ENCODE measurements at regions not wholly inside any gene's neighbourhood (a gene's known extent, or its start where the extent isn't known, plus 50 kb on each side); places are given as distances from the start of the nearest gene placed in this dataset.

DNA sequence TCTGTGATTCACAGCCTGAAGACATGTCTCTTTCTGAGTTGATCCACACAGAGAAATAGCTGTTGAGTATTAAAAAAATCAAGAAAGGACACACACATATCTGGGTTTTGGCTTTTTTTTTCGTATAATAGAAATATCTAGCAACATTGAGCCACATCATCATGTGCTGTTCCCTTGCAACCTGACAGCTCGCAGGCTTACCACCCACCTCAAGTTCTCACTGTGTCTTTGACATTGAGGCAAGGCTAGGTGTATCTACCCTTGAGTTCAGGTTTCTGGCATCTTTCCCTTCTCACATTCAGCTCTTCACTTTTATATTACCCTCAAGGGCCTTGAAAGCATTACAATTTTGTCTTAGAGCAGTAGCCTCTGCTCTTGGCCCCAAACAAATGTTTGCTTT, 490.3 kb upstream of the KIRREL3 start:
- DNase-seq (ENCODE audit: low read depth) = no peak

DNA sequence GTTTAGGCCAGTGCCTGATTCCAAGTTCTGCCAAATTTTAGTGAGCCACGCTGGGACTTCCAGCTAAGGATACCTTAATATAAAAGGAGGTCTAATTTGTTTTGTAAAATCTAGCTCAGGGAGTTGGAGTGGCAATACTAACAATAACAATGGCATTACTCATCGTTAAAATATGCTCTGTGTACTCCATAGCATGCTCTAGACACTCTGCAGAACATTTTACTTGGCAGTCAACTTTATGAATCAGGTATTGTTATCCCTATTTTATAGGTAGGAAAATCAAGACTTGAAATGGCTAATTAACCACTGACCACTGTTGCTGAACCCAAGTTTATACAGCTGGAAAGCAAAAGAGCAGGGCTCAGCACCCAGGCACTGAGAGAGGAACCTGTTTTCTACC, 485.0 kb upstream of the KIRREL3 start:
- no peak for DNase-seq (ENCODE audit: low read depth)

DNA sequence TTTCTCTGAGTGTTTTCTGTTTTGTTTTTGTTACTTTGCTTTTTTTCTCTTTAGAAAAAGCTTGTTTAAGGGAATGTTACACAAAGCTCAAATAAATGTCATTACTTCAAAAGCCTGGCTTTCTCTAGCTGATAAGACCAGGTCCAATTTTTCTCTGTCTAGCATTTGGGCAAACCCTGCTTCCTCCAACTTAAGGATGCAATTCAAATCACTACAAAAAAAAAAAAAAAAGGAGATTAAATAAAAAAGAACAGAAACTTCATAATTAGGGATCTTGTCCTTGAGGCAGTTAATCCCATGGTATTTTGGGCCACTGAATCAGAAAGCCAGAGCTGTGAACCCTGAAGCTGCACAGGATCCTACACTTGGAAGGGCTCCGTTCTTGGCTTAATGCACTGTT, 480.8 kb upstream of the KIRREL3 start:
- DNase-seq (ENCODE audit: low read depth) = no peak

DNA sequence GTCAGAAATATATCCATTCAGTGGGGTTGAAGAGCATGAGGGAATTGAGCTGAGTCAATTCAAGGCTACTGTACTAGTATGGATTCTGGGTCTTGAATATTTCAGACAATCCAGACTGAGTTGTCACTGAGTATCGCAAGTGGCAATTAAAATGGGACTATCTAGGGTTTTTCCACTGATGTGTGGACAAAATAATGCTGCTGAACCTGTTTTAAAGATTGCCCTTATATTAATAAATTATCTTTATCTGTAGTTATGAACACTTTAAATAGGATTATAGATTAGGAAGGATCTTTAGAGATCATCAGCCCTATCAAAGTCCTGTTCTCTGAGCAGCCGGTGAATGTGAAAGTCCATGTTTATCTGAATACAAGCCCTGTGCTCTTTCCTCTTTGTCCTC, 478.3 kb upstream of the KIRREL3 start:
- no peak for DNase-seq (ENCODE audit: low read depth)

DNA sequence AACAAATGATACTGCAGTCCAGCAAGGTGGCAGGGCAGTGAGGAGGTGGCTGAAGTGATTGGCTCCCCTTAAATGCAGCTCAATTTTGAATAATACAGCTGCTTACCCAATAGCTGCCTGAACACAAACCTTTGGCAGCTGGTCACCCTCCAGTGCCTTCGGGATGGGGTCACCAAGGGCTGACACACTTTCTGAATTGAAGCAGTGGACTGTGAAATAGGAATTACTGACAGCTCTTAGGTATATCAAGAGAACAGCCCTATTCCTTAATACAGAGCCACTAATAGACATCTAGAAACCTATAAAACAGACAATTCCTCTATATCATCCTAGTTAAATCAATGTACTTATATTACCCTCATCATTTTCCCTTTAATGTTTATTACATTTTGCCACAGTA, 474.2 kb upstream of the KIRREL3 start:
- DNase-seq (ENCODE audit: low read depth) = no peak

DNA sequence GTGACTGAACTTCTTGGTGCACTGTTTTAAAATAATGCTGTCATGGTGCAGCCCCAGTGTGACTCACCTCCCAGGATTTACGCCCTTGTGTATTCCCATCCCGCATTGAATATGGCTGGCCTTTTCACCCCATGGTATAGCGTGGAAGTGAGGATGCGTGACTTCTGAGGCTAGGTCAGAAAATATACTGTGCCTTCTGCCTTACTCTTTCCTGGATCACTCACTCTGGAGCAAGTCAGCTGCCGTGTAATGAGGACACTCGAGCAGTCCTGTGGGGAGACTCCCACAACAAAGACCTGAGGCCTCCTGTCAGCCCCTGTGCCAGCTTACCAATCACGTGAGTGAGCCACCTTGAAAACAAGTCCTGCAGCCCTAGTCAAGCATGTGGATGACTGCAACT, 471.9 kb upstream of the KIRREL3 start:
- no peak for DNase-seq (ENCODE audit: low read depth)

DNA sequence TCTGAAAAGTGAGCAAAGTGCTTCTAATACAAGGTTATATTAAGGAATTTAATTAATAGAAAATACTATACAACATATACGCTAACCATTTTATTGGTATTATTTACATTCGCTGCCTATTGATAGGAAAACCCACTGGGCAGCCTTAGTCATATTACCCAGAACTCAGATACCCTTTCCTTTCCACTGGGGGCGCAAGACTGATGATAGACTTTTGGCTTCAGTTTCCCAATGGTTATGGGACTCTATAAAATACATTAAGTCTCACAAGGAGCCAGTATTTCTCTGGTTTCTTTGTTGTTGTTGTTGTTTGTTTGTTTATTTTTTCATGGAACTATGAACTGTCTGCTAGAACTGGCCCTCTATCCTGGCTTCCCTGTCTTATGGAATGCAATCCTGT, 471.1 kb upstream of the KIRREL3 start:
- DNase-seq (ENCODE audit: low read depth) = no peak

DNA sequence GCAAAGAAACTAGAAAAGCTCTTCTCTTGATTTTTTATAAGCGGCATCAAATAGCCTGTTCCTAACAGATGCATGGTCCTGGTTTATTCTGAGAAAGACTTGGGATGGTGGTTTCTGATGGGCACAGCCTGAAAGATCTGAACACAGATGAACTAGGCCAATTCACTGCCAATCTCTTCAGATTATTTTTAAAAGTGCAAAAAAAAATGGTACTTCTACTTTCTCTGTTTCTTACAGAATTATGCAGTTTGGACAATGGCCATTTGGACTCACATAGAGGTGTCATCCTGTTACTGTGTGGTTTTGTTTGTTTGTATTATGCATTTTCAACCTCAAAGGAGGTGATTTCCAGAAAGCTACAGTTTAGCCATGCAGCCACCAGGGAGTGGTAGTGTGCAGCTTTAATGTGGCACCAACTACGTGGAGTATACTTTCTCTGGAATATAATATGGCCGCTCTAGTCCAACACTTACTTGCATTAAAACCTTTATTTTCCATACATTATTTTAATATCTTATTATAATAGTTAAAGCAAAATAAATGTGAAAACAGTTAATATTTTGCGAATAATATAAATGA, 469.8 kb upstream of the KIRREL3 start:
- DNase-seq (ENCODE audit: low read depth) = no peak

DNA sequence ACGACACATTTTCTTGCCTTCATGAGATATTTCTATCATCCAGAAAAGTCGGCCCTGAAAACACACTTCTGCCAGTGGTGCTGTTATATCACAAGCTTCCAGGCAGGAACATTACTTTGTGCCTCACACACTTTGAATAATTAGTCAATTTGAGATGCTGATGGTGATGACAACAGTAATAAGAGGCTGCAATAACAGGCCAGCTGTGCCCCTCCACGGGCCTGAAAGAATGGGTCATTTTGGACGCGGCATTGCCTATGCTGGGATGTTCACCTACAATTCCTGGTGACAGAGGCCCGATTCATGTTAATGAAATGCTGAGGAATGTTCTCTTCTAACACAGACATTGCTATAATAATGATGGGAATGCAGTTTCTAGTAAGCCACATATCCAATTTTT, 463.8 kb upstream of the KIRREL3 start:
- DNase-seq (ENCODE audit: low read depth) = no peak

DNA sequence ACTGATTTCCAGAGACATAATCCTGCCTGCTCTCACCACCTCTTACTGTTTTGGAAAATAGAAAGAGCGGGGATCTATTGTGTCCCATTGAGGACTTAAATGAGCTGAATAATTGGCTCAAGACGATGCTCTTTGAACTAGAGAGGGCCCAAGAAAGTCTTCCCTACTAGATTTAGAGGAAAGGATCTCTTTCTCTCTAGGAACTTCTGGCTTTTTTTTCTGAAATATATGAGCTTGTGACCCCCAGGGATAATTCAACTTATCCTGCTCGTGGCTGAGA, 461.4 kb upstream of the KIRREL3 start:
- DNase-seq (ENCODE audit: low read depth) = no peak

DNA sequence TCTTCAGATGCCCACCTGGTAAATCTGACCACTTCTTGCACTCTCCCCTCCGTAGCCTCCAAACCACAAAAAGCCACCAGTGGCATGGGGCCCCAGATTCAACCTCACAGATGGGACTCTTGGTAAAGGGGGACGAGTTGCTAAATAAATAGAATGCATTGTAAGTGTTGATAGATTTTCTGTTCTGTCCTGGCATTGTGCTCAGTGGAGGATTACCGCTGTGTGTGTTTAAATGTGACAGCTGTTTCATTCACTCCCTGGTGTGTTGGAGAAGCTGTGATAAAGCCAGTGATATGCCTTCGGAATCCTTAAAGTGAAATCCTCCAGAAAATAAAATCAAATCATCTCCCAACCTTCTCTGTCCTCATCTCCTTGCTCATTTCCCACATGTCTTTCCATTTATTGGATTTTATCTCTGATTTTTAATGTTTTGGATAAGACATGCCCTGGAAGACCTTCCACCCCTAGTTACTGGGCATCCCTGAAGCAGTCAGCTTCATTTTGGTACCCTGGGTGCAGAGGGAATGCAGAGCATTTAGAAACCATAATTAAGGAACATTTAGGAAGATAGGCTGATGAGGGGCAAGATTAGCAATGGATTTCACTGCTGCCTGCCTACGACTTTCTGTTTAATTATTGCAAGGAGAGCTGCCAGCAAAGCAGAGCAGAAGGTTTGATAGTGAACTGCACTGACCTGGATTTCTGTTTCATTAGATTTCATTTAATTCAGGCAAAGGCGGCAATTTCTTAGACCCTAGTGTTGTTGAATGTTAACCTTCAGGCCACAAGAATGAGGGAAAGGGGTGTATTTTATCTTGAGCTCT, 460.9 kb upstream of the KIRREL3 start:
- no peak for DNase-seq (ENCODE audit: low read depth)

DNA sequence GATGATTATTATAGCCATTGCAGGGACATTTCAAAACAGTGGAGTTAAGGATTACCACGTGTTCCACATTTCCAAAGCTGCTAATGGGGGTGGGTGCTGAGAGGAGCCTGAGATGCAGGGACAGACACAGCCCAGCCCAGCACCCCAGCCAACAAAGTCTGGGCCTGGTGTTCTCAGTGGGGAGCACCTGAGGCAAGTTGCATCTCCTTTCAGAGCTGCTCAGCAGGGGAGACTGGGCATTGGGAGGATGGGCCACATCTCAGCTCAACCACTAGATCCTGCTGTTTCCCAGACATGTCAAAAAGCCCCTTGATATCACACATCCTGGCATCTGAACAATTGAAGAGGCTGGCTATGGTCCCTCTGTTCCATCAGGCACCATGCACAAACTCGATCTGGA, 458.0 kb upstream of the KIRREL3 start:
- no peak for DNase-seq (ENCODE audit: low read depth)

DNA sequence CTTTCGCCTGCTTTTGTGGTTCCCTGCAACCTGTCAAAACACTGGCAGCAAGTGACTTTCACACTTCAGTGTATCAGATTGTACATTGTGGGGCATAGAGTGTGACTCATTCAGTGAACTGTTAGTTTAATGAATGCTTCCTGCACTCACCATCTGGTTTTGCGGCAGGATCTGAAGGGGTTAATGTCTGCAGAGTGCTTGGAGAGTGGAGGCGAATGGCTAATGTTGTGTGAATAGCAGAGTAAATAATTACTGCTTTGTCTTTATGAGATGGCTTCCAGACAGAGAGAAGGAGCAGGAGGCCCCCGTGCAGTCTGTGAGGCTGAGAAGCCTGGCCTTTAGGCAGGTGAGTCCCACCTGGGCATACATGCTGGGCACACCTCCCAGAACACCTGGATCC, 454.3 kb upstream of the KIRREL3 start:
- DNase-seq (ENCODE audit: low read depth) = no peak

DNA sequence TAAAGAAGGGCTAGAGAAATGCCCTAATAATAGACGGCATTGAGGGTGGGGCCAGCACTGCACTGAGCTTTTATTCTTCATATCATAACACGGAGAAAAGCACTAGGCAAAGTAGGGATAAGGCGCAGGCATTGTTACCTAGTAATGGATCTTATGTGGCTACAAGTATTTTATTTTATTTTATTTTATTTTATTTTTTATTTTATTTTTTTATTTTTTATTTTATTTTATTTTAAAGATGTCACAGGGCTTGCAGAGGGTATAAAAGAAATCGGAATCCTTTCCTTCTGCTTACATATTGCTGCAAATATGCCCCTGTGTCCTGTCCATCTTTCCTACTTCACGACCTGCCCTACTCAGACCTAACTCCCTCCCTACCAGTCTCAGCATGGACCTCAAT, 452.0 kb upstream of the KIRREL3 start:
- DNase-seq (ENCODE audit: low read depth) = no peak

DNA sequence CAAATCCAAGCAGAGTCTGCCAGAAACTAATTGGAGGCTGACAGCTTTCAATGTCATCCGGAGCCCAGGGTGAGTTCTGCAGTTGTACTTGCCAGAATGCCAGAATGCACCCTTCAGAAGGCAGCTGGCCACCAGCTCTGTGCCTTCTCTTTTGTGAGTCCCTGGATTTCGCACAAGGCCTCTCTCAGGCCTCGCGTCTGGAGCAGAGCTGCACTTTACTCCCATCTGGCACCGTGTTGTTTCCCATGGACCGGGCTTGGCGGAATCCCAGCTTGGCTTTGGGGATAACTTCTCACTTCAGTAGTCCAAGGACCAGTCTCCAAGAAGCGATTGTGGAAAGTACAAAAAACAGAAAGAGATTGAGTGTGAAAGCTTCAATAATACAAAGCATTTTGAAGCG, 451.3 kb upstream of the KIRREL3 start:
- DNase-seq (ENCODE audit: low read depth) = no peak

DNA sequence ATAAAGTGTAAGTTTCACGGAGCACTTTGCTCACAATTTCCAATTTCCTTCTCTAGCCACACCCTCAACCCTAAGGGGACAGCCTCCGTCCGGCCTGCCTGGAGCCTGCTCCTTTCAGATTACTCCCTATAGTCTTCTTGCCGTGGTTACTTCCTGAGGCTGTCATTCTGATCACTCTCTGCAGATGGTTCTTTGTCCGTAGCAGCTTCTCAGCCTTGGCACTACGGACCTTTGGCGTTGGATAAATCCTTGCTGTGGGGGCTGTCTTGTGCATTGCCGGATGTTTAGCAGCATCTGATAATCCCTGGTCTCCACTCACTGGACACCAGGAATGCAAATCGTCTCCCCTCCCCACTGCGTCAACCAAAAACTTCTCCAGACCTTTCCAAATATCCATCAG, 447.5 kb upstream of the KIRREL3 start:
- DNase-seq (ENCODE audit: low read depth) = no peak

DNA sequence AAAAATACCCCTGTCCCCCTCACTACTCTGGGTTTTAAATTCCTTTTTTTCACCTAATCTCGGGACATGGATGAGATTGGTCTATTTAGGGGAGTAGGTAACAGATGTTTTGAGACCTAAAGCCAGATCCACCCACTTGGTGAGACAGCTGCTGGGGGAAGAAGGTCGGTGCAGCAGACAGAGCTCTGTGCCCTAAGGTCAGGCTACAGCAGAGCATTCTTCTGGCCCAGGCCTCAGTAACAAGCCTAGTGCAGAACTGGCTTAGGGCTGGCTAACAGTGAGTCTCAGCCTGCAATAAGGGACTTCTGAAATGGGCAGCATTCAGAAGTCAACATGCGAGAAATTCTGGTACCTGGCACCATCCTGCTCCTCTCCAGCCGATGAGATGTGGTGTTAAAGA, 444.9 kb upstream of the KIRREL3 start:
- DNase-seq (ENCODE audit: low read depth) = no peak

DNA sequence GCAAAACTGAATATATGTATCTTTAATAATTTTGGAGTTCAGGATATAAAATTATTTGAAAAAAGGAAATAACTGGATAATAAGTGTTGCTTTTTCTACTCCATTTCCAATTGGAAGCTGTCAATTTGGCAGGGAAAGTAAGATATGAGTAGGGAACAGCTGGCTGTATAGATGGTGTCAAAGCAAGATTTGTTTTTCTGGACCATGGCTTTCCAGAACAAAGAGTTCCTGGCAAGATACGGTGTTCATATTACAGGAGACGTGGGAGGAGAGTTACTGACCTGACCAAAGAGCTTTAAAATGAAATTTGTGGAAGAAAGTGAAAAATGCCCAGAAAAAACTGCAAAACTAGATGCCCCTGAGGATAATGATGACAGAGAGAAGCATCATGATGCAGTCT, 442.7 kb upstream of the KIRREL3 start:
- no peak for DNase-seq (ENCODE audit: low read depth)

DNA sequence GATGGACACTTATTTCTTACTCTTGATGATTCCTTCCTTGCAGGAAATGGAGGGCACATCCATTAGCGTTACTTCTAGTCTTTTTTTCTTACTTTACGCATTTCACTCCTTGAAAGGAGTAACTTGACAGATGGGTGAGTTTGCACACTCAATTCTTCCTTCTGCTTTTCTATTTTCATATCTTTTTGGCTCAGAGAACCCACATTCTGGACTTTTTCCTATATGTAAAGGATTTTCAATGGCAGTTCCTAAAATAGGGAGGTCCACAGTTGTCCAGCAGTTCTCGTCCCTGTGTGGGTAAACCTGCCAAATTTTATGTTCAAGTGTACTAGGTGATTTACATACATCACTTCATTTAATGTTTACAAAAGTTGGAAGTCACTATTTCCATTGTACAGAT, 440.0 kb upstream of the KIRREL3 start:
- no peak for DNase-seq (ENCODE audit: low read depth)

DNA sequence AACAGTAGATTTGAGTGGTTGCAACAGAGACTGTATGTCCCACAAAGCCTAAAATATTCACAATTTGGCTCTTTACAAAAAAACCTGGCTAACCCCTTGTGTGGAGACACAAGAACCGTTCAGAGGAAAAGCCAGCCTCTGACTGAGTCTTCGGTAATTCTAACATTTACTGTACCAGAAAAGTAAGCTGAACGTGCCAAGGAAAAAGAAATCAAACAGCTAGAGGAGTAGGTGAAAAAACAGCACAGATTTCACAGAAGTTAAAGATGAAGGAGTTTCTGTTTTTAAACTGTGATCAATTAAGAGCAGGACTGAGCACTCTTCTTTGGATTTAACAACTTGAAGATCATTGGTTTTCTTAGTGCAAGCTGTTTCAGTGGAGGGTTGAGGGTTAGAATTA, 424.7 kb upstream of the KIRREL3 start:
- no peak for DNase-seq (ENCODE audit: low read depth)

DNA sequence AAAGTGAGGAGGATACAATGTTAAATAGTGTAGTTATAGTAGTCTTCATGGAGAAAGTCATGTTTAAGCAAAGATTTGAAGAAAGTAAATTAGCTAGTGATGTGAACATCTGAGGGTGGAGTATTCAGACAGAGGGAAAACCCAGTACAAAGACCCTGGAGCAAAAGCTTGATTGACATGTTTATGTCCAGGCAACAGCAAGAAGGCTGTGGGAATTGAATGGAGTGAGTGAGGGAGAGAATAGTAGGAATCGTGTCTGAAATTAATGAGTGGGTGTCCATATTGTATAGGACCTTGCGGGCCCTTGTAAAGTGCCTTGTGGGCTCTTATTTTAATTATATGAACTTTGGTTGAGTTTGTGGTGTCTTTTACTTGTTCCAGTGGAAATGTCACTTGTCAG, 424.1 kb upstream of the KIRREL3 start:
- no peak for DNase-seq (ENCODE audit: low read depth)

DNA sequence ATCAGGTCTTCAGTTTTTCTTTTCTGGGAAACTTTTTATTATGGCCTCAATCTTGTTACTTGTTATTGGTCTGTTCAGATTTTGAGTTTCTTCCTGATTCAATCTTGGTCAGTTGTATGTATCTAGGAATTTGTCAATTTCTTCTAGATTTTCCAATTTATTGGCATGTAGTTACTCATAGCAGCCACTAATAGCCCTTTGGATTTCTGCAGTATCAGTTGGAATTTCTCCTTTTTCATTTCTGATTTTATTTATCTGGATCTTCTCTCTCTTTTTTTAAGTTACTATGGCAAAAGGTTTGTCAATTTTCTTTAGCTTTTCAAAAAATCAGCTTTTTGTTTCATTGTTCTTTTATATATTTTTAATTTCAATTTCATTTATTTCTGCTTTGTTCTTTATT, 419.6 kb upstream of the KIRREL3 start:
- DNase-seq (ENCODE audit: low read depth) = no peak

DNA sequence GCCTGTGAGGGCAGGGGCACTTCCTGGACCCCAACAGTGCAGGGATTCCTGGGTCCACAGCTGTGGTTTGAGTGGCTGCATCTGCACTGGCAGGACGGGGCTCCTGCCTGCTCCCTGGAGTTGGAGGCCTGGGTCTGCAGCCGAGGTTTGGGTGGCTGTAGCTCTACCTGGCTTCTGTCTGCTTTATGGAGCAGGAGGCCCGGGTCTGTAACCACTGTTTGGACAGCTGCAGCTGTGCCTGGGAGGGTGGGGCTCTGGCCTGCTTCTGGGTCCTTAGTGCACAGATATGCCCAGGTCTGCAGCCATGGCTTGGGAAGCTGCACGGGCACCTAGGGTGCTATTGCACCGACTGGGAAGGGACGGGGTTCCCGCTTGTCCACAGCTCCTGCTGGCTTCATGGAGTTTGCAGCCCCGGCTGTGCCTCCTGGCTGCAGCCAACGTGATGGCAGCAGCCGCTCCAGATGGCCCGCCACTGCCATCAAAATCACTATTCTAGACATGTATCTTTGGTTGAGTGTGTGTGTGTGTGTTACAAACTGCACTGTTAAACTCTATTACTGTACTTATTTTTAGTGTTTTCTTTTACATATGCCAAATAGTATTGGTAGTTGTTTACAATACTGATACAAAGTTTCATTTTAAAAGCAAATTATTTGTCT, 412.3 kb upstream of the KIRREL3 start:
- DNase-seq (ENCODE audit: low read depth) = no peak

DNA sequence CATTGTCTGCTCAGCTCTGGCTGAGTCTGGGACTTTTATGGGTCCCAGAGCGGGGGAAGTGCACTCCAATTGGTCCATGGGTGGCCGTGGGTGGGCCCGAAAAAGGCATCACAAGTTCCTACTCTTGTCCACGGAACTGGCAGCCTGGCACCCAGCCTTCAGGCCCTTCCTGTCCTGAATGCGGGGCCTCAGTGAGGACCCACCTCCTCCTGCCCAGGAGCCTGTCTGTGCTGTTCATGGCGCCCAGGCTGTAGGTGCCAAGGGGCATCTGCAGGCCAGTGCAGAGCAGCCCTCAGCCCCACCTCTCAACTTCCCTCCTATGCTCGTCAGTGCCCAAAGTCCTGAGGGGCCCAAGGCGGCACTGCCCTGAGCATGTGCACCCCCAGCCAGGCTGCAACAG, 411.7 kb upstream of the KIRREL3 start:
- DNase-seq (ENCODE audit: low read depth) = no peak

Measured in stimulated activated CD4-positive, alpha-beta T cell treated with anti-CD3 and anti-CD28 coated beads, Interleukin-2, amount 100 ng/mL, for 4 hours (primary cell).